GM21526 (cell line): ENCODE measurements at regions not wholly inside any gene's neighbourhood (a gene's known extent, or its start where the extent isn't known, plus 50 kb on each side); places are given as distances from the start of the nearest gene placed in this dataset.
"Not testable (repeated sequence)": the region's sequence is repeated elsewhere in the genome, so short reads cannot be mapped to it uniquely, and the experiment has no call there.

Experiments
- ATAC-seq: cut with Tn5 transposase; IDR thresholded peaks from one replicate; pipeline ENCODE4 v1.9.1; 2021; ENCODE audit warnings: moderate library complexity; ENCODE audit not compliant: unreplicated experiment, low FRiP score

DNA sequence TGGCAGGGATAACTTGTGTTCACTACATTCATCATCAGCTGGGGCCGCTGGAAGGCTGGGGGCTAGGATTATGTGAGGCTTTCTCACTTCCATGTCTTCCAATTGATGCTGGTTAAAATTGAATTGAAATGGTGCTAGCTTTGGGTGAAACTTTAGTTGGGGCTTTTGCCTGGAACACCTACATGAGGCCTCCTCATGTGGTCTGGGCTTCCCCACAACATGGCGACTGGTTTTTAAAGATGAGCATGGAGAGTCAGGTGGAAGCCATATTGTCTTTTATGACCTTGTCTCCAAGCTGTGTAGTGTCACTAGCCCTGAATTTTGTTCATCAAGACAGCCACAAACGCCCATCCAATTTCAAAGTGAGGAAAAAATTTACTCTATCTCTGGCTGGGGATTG lies 1033.9 kb downstream of the TYW1 start:
- no peak for ATAC-seq

DNA sequence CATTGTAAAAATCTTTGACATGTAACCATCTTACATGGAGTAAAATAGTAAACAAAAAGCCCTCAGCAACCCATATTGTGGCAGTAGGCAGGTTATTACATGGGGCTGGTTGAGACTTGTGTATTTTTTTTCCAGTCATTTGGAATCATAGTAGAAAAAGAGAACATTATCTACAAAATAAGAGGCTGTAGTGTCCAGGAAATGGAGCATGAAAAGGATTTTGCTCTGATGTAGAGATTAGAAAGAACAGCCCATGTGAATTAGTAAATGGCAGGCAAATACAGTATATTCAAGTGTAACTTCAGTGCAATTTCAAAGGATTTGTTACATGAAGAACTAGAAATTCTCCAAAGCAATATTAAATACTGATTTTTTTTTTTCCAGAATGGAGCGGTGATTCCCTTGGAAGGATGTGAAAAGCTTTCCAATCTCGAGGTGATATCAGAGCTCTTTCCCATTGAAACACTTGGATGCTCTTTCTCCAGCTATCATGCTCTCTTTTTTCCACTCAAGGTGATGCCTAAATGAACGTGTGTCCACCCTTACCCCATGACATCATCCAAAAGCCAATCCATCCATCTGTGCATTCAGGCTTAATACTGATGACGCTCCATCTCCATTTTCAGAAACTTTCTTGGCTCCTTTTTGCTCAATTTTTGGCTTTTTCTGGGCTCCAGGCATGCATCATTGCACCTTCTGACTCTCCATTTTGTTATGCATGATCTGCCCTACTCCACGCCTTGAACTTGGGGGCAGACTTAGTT lies 1034.7 kb downstream of the TYW1 start:
- ATAC-seq: no peak

DNA sequence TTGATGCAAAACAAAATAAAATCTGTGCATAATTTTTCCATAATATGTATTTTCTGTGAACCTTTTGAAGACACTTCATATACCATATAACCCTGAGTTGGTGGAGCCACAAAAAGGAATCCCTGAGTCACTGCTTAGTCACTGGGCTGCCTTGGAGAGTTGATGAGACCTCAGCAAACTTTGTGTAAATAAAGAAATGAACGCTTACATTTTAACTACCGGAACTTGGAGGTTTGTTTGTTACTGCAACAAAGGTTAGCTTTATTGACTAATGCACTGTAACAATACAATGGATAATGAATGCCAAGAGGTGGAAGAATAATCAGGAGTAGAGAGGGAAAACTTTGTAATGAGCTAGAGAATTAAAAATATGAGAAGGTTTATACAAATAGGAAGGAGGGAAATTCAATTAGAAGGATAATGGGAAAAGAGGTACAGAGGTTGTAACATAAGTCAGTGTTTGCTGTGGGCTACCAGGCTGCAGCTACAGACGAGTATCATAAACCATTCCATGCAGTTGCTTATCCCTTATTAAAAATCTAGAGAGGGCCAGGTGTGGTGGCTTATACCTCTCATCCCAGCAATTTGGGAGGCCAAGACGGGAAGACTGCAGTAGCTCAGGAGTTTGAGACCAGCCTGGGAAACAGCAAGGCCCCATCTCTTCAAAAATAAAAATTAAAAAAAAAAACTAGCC lies 1042.1 kb downstream of the TYW1 start:
- no peak for ATAC-seq

DNA sequence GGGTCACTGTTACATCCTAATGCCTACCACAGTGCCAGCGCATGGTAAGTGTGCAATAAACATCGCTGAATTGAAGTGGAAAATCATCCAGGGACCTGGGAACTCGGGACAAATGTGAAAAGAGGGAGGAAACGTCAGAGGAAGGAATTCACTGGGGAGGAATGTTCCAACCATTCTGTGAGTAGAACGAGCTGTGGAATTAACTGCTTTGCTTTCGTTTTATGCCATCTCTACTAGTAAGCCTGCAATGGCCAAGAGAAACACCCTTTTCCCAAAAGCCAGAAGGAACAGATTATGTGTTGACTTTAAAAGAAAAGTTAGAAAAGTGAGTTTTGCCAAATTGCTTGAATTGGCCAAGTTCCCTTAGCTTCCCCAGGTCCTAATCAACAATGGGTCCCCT lies 1044.9 kb downstream of the TYW1 start:
- ATAC-seq: no peak

DNA sequence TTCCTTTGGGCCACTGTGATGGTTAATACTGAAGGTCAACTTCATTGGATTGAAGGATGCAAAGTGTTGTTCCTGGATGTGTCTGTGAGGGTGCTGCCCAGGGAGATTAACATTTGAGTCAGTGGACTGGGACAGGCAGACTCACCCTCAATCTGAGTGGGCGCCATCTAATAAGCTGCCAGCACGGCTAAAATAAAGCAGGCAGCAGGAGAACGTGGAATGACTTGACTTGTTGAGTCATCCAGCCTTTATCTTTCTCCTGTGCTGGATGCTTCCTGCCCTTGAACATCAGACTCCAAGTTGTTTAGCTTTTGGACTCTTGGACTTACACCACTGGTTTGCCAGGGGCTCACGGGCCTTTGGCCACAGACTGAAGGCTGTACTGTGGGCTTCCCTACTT lies 1046.9 kb downstream of the TYW1 start:
- ATAC-seq: no peak

DNA sequence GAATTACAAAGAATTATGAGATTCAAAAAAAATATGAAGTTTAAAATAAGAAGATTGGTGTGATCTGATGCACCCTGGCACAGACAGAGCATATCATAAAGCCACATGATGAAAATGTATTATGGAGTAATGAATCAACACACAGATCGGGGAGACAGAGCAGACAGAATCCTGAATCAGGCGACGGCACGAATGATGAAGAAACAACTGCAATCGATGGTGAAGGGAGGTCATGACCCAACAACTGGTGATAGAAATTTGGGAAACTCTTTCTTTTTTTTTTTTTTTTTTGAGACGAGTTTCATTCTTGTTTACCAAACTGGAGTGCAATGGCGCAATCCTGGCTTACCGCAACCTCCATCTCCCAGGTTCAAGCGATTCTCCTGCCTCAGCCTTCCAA lies 1054.0 kb downstream of the TYW1 start:
- no peak for ATAC-seq

DNA sequence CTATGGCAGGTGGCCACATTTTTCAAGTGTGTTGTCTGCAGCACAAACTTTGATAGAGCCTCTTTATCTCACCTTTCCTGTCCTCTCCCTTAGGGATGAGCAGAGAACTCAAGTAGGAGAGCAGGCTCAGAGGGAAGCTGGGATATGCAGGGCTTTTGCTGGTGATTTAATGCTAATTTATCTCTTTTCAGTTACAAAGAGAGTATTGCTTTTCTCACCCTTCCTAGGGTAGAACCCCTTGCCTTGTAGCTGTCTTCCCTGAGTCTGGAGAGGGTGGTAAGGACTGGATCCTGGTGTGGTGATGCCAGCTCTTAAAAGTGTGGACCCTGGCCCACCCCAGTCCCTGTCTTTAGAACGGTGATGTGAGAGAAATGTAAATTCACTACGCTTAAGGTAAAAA lies 1061.4 kb downstream of the TYW1 start:
- no peak for ATAC-seq

DNA sequence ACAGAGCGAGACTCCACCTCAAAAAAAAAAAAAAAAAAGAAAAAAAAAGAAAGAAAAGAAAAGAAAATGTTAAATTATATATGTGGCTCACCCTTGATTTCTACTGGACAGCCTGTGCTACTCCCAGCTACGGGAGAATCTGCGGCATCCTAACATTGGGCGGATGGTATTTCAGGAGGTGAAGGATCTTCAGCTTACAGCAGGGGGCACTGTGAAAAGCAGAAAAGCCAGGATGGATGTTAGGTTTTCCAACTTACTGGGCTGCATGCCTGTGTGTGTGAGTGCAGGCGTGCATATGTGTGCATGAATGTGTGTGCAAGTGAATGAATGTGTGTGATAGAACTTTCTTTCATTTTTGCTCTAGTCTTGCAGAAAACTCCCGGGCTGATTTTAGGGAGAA lies 1066.5 kb downstream of the TYW1 start:
- ATAC-seq: no peak

DNA sequence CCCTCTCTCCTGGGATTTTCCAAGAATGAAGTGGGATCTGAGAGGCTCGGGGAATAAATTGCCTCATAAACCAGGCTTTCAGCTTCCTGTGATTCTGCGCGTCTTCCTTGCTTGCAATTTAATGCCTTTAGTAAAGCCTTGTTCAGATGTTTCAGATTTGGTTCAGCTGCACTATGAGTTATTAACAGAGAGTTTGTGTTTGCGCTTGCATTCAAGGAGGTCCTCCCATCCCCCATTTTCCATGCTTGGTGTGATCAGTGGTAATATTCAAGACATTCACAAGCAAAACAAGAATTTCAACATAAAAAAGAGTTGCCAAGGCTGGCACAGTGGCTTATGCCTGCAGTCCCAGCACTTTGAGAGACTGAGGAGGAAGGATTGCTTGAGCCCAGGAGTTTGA lies 1068.9 kb downstream of the TYW1 start:
- ATAC-seq: no peak

DNA sequence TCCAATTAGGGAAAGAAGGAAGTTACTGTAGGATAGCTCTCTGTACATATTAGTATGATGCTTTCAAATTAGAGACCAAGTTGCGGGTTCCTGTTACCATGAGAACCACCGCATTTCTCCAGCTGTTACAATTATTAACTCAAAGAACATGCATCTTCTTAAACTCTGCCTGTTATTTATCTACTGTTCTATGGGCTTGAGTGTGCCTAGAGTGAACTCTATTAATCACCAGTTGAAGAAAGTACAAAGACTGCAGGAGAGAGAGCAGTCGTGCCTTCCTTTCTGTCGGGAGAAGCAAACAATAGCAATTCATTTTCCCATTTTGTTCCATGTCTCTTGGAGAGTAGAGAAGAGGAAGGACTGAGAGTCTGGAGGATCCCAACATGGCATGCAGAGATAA lies 1071.2 kb downstream of the TYW1 start:
- ATAC-seq: no peak

DNA sequence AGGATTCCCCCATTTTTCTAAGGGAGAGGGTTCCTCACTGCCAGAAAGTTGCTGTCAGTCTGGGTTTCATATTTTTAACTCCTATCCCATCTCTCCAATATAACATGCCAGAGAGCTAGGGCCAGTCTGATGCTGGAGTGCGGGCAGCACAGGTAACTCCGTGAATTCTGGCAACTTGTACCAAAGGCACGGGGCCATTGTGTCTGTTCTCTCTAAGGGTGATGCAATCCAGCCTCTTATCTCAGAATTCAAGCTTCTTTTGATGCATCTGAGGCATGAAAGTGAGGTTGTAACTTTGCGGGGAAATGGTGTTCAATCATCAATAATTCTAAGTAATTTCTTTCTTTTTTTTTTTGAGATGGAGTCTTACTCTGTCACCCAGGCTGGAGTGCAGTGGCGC lies 1074.4 kb downstream of the TYW1 start:
- no peak for ATAC-seq

DNA sequence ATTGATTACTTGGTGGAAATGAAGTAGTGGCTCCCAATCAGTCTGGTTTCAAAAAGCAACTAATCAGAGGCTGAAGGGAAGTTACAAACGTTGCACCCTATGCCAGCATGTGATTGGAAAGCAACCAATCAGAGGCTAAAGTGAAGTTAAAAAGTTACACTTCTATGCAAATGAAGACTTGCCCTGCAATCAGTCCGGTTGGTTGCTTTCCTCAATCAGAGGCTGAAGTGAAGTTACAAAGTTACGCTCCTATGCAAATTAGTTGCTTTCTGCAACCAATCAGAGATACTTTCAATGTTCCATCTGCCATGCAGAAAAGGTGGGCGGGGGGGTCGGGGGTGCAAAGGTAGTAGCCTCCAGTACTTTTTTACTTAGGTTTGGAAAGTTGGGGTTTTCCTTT lies 1077.1 kb downstream of the TYW1 start:
- no peak for ATAC-seq

DNA sequence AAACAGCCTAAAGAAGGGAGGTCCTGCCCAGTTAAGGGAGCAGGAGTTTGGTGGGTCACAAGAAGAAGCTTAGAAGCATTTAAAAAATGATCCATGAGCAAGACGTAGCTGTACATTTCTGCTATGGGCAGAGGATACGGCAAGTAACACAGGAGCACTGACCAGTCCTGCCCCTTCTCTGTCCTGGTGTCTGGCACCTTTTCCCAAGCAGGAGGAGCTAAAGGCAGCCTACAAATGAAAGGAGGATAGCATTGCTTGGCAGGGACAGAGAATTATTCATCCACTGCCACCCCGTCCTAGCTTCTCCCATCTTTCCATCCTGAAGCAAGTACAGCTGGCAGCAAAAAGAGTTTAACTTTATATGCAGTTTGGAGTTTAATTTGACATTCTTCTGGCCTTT lies 1077.6 kb downstream of the TYW1 start:
- no peak for ATAC-seq

DNA sequence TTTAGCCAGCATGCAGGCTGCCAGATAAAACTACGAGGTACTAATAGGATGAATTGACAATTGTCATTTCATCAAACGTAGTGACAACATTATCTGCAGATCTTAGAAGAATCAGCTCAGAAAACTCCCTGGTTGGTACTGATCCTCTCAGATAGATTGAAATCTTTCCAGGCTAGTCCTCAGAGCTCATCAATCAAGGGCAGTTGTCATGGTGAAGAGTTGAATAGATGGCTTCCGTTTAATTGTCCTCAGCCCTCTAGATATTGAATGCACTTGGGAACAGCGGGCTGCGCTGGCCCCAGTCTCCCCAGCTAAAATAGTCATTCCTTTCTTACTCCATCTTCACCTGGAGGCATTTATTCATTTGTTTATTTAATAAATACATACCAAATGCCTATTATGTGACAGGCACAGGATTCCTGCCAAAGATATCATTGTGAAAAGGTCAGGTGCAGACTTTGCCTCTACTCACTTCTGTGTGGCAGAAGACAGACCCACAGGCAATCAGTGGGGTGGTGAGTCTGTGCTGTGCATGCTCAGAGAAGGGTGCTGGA lies 1081.6 kb downstream of the TYW1 start:
- no peak for ATAC-seq

DNA sequence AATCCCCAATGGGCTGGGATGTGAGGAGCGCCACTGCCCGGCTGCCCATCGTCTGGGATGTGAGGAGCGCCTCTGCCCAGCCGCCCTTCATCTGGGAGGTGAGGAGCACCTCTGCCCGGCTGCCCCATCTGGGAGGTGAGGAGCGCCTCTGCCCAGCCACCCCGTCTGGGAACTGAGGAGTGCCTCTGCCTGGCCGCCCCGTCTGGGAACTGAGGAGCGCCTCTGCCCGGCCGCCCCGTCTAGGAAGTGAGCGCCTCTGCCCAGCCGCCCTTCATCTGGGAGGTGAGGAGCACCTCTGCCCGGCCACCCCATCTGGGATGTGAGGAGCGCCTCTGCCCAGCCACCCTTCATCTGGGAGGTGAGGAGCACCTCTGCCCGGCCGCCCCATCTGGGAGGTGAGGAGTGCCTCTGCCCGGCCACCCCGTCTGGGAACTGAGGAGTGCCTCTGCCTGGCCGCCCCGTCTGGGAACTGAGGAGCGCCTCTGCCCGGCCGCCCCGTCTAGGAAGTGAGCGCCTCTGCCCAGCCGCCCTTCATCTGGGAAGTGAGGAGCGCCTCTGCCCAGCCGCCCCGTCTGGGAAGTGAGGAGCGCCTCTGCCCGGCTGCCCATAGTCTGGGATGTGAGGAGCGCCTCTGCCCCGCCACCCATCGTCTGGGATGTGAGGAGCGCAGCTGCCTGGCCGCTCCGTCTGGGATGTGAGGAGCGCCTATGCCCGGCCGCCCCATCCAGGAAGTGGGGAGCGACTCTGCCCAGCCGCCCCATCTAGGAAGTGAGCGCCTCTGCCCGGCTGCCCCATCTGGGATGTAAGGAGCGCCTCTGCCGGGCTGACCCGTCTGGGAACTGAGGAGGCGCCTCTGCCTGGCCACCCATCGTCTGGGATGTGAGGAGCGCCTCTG lies 1085.7 kb downstream of the TYW1 start:
- ATAC-seq: not testable (repeated sequence)

DNA sequence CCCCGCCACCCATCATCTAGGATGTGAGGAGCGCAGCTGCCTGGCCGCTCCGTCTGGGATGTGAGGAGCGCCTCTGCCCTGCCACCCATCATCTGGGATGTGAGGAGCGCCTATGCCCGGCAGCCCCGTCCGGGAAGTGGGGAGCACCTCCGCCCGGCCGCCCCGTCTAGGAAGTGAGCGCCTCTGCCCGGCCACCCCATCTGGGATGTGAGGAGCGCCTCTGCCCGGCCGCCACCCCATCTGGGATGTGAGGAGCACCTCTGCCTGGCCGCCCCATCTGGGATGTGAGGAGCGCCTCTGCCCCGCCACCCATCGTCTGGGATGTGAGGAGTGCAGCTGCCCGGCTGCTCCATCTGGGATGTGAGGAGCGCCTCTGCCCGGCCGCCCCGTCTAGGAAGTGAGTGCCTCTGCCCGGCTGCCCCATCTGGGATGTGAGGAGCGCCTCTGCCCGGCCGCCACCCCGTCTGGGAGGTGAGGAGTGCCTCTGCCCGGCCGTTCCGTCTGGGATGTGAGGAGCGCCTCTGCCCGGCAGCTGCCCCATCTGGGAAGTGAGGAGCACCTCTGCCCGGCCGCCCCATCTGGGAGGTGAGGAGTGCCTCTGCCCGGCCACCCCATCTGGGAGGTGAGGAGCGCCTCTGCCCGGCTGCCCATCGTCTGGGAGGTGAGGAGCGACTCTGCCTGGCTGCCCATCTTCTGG lies 1086.5 kb downstream of the TYW1 start:
- ATAC-seq: not testable (repeated sequence)

DNA sequence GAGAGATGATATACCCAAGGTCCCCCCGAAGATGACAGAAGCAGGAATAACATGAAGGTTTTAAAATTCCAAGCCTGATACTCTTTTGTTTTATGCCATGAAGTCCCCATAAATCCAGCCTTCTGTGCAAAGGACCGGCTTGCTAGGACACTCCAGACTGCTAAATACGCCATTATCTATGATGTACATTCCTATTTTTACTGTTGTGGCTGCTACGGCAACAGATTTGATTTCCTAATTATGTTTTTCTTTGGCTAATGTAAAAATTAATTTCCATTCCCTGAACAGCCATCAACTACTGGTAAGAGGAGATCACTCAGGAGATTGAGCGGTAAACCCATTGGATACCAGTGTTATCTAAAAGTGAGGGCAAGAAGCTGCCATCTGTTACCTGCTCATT lies 1090.8 kb downstream of the TYW1 start:
- no peak for ATAC-seq

DNA sequence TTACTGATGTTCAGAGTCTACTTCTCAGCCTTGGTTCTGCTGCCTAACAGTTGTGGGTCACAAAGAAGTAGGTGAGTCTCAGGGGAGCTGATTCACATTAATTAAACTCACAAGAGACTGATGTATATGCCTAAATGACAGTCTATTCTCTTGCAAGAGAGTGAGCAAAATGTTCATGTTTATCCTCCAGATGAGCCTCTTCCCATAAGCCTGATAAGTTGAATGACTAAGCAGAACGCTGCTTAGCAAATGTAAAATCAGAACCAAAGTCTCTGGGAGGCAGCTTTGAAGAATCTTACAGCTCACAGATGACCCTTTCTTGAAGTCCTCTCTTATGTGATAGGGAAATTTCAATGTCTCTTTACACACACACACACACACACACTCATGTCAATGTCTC lies 1092.2 kb downstream of the TYW1 start:
- no peak for ATAC-seq

DNA sequence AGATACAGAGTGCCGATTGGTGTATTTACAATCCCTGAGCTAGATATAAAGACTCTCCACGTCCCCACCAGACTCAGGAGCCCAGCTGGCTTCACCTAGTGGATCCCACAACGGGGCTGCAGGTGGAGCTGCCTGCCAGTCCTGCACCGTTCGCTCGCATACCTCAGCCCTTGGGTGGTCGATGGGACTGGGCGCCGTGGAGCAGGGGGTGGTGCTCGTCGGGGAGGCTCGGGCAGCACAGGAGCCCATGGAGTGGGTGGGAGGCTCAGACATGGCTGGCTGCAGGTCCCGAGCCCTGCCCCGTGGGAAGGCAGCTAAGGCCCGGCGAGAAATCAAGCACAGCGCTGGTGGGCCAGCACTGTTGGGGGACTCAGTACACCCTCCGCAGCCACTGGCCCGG lies 1093.6 kb downstream of the TYW1 start:
- not testable (repeated sequence) for ATAC-seq

DNA sequence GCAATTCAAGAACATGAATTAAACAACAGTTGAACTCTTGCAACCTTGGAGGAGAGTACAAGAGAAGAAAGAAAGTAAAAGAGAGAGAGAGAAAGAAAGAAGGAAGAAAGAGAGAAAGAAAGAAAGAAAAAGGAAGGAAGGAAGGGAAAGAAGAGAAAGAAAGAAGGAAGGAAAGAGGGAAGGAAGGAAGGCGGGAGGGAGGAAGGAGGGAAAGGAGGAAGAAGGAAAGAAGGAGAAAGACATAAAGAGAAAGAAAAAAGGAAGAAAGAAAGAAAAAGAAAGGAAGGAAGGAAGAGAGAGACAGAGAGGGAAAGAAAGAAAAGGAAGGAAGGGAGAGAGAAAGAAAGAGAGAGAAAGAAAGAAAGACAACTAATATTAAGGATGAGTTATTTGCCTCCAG lies 1106.7 kb downstream of the TYW1 start:
- ATAC-seq: no peak
